Fibroblast of mammary gland (primary cell): ENCODE measurements at regions not wholly inside any gene's neighbourhood (a gene's known extent, or its start where the extent isn't known, plus 50 kb on each side); places are given as distances from the start of the nearest gene placed in this dataset.
A peak's percentile ranks its signal among the peaks of the same experiment; 100 is the strongest.

Source experiments
- DNase-seq: peaks from one replicate; pipeline ENCODE4 v3.0.0-alpha.2; 2010; ENCODE audit warnings: low read depth
- H3K4me3 ChIP-seq: 2 replicates; pipeline ENCODE4 v1.5.1; 2011; ENCODE audit warnings: low read depth, mild to moderate bottlenecking, low read length, moderate library complexity; ENCODE audit not compliant: control insufficient read depth
- TF ChIP-seq, protein P1 (sequence below): conservative IDR thresholded peaks from 2 replicates; pipeline ENCODE4 v1.5.1; 2011; ENCODE audit warnings: low read depth, low read length, inconsistent platforms; ENCODE audit not compliant: control insufficient read depth, insufficient read depth

DNA sequence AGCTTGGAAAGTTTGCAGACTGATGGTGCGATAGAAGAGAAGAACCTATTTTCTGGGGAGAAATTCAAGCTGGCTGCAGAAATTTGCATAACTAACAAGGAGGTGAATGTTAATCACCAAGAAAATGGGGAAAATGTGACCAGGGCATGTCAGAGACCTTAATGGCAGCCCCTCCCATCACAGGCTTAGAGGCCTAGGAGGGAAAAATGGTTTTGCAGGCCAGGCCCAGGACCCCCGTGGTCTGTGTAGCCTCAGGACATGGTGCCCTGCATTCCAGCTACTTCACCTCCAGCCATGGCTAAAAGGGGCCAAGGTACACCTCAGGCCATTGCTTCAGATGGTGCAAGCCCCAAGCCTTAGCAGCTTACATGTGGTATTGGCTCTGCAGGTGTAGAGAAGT, 207.1 kb upstream of the CXorf66 start:
- TF ChIP-seq, protein P1, sequence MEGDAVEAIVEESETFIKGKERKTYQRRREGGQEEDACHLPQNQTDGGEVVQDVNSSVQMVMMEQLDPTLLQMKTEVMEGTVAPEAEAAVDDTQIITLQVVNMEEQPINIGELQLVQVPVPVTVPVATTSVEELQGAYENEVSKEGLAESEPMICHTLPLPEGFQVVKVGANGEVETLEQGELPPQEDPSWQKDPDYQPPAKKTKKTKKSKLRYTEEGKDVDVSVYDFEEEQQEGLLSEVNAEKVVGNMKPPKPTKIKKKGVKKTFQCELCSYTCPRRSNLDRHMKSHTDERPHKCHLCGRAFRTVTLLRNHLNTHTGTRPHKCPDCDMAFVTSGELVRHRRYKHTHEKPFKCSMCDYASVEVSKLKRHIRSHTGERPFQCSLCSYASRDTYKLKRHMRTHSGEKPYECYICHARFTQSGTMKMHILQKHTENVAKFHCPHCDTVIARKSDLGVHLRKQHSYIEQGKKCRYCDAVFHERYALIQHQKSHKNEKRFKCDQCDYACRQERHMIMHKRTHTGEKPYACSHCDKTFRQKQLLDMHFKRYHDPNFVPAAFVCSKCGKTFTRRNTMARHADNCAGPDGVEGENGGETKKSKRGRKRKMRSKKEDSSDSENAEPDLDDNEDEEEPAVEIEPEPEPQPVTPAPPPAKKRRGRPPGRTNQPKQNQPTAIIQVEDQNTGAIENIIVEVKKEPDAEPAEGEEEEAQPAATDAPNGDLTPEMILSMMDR = no peak
- DNase-seq = no peak
- H3K4me3 ChIP-seq = no peak overlapping the region

DNA sequence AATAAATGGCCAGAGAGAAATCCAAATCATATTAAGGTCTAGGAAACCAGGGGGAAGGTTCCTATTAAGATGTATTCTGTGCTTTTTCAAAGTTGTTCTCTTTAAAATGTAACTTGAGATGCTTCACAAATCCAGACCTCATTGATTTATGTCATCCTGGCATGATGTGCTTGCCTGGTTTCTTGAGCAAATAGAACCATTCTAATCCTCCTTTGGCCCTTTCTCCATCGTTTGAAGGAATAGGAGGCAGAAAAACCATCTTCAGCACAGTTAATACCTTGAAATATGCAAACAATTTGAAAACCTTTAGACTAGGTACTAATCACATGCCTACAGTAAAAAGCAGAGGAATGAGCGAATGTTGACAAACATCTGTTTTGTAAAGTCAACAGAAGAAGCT, 202.2 kb upstream of the CXorf66 start:
- no peak overlapping the region for H3K4me3 ChIP-seq
- TF ChIP-seq, protein P1 = no peak
- DNase-seq = no peak

DNA sequence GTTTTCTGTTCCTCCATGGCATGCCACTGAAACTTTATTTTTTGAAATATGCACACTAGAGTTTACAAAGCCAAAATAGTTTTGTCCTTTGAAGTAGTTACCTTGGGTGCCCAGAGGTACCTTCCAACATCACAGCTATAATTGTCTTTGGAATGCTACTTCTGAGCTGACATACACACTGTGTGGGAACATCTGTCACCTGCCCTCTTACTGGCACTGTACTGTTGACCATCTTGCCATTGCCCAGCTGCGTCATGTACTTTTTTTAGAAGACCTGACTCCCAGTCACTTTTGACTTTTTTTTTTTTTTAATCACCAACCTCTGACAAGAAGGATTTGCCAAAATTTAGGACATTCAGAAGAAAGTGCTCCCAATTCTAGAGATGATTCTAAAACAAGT, 200.5 kb upstream of the CXorf66 start:
- TF ChIP-seq, protein P1 = no peak
- DNase-seq = no peak
- H3K4me3 ChIP-seq = no peak overlapping the region

DNA sequence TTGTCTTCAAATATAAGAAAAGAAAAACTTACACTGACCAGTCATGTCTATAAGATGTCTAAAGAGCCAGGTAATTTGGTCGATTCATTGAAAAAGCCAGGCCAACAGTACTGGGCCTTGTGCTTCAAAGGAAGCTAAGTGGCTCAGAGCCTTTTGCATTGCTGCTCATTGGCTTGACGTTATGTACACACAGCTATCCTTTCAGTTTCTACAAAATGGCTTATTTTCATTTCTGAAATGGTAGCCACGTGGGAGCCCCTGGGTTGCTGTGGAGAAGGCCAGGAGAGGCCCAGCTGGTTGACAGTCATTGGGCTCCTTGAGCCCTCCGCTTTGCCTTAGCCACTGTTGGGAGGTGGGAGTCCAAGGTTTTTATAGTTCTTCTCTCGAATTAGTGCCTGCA, 199.1 kb upstream of the CXorf66 start:
- no peak overlapping the region for H3K4me3 ChIP-seq
- TF ChIP-seq, protein P1 = no peak
- DNase-seq = no peak

DNA sequence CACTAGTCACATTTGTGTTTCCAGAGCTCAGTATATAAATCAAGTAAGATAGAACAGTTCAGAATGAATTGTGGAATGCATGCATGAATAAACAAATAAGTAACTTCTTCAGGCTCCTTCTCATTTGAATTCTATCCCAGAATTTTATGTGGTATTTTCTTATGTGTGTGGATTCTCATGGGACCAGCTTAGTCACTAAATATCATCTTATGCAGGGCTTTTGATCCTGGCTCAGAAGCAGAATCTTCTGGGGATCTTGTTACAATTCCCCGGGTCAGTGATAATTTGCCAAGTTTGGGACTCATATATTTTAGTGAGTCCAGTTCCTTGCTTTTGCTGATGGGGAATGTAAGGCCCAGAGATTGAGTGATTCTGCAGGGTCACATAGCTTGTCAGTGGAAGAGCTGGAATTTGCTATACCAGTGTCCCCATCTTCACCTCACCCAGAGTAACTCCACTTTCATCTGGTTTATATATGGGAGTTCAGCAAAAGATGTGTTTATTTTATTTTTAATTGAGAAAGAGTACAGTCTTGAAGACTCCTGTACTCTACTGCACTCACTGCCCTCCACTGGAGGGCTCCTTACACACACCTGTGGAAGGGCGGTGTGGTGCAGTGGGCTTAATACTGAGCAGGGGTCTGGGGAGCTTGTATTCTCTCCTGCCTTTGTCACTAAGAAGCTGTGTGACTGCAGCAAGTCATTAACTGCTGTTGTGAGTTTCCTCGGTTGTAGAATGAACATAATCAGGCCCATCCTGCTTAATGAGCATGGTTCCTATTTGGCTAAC, 198.2 kb upstream of the CXorf66 start:
- TF ChIP-seq, protein P1 = no peak
- no peak overlapping the region for H3K4me3 ChIP-seq
- peak; percentile 7 for DNase-seq

DNA sequence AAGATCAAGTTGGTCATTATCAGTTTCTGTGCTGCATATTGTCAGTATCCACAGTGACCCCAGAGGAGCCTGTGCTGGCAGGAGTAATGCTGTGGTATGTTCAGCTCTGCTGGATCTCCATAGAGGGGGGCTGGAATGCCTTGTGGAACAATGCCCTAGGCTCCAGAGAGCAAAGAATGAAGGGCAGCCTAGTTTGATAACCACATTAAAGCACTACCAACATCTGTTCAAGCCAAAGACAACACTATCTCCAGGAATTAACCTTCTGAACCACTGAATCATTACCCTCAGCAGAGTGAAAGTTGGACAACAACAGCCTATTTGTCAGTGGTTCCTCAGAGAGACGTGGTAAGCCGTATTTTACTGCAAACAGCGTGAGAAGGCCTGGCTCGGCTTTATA, 192.3 kb upstream of the CXorf66 start:
- DNase-seq = peak; percentile 18
- TF ChIP-seq, protein P1 = no peak
- no peak overlapping the region for H3K4me3 ChIP-seq
